ENCODE measurements at regions not wholly inside any gene's neighbourhood (a gene's known extent, or its start where the extent isn't known, plus 50 kb on each side); places are given as distances from the start of the nearest gene placed in this dataset.
"Not testable (repeated sequence)": the region's sequence is repeated elsewhere in the genome, so short reads cannot be mapped to it uniquely, and the experiment has no call there.

- no peaks in the 10 kb centered on the region for H3K27me3 ChIP-seq (ENCODE audit: control insufficient read depth in 3 of 3, insufficient read depth in 3 of 3, low read length in 2 of 3)
- WGBS, 2 donors = 63 to 80% methylated on average over 5 of the region's 5 CpGs
- H3K4me3 ChIP-seq = no peak overlapping the region
- ATAC-seq (ENCODE audit: insufficient read depth, low FRiP score) (no peak), DNase-seq (peak in 1 of 3 donors; percentile 31)
- peak overlapping the region; percentile 57 to 72 for H3K27ac ChIP-seq (ENCODE audit: low read depth in 1 of 2, low read length in 1 of 2)
- H3K36me3 ChIP-seq (ENCODE audit: control insufficient read depth in 4 of 4, insufficient read depth in 4 of 4, low read length in 4 of 4) = no peaks in the 10 kb centered on the region
- no peak overlapping the region for H3K9ac ChIP-seq (ENCODE audit: insufficient read depth in 1 of 2, low read length in 2 of 2)
- peaks cover 0 to 19% (median 0%) of the 10 kb centered on the region in 5 donors for H3K4me1 ChIP-seq (ENCODE audit: control insufficient read depth in 5 of 5, insufficient read depth in 5 of 5, low read length in 5 of 5)
- H3K9me3 ChIP-seq (ENCODE audit: control insufficient read depth in 4 of 4, insufficient read depth in 3 of 4, low read length in 3 of 4) = no peaks in the 10 kb centered on the region
- TF ChIP-seq CTCF (IDR thresholded peaks at IDR 0.05; ENCODE audit: control extremely low read depth, extremely low read depth) = no peak
Measured at GRCh38 chr5:115424030-115424429, 120.5 kb downstream of the FEM1C start.

DNA sequence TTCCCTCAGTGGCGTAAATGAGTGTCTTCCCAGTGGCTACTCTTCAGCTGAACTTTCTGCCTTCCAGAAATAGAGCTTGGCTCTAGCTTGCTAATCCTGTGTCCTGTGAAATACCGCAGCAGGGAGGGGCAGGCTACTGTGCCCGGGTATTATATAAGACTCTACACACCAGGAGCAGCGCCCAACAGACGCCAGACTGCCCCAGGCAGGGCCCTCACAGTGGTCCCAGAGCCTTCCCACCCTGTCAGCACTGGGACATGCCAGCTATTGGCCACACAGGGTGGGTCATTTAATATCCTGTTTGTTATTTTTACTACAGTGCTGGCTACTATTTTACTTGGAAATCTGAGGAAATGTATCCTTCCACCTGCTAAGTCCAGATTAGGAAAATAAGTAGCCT is 121.0 kb downstream of the FEM1C start:
- no peaks in the 10 kb centered on the region for H3K27me3 ChIP-seq (ENCODE audit: control insufficient read depth in 3 of 3, insufficient read depth in 3 of 3, low read length in 2 of 3)
- 41 to 72% methylated on average over 5 of the region's 5 CpGs for WGBS, 2 donors
- no peak for TF ChIP-seq CTCF (IDR thresholded peaks at IDR 0.05; ENCODE audit: control extremely low read depth, extremely low read depth)
- no peaks in the 10 kb centered on the region for H3K36me3 ChIP-seq (ENCODE audit: control insufficient read depth in 4 of 4, insufficient read depth in 4 of 4, low read length in 4 of 4)
- no peaks in the 10 kb centered on the region for H3K9me3 ChIP-seq (ENCODE audit: control insufficient read depth in 4 of 4, insufficient read depth in 3 of 4, low read length in 3 of 4)
- H3K4me3 ChIP-seq = no peak overlapping the region
- peak overlapping the region; percentile 57 to 73 for H3K27ac ChIP-seq (ENCODE audit: low read depth in 1 of 2, low read length in 1 of 2)
- peaks cover 0 to 24% (median 0%) of the 10 kb centered on the region in 5 donors for H3K4me1 ChIP-seq (ENCODE audit: control insufficient read depth in 5 of 5, insufficient read depth in 5 of 5, low read length in 5 of 5)
- ATAC-seq (ENCODE audit: insufficient read depth, low FRiP score) (no peak), DNase-seq (no peak)
- no peak overlapping the region for H3K9ac ChIP-seq (ENCODE audit: insufficient read depth in 1 of 2, low read length in 2 of 2)

- H3K27me3 ChIP-seq (ENCODE audit: control insufficient read depth in 3 of 3, insufficient read depth in 3 of 3, low read length in 2 of 3) = no peaks in the 10 kb centered on the region
- ATAC-seq (ENCODE audit: insufficient read depth, low FRiP score) = no peak
- no peak overlapping the region for H3K4me3 ChIP-seq
- no peak overlapping the region for H3K9ac ChIP-seq (ENCODE audit: insufficient read depth in 1 of 2, low read length in 2 of 2)
- no peak for TF ChIP-seq CTCF (IDR thresholded peaks at IDR 0.05; ENCODE audit: control extremely low read depth, extremely low read depth)
- WGBS, 2 donors = 77 to 85% methylated on average over 1 of the region's 1 CpG
- H3K9me3 ChIP-seq (ENCODE audit: control insufficient read depth in 4 of 4, insufficient read depth in 3 of 4, low read length in 3 of 4) = no peaks in the 10 kb centered on the region
- DNase-seq = no peak
- peak overlapping the region in 1 of 2 donors; percentile 73 for H3K27ac ChIP-seq (ENCODE audit: low read depth in 1 of 2, low read length in 1 of 2)
- peaks cover 0 to 26% (median 0%) of the 10 kb centered on the region in 5 donors for H3K4me1 ChIP-seq (ENCODE audit: control insufficient read depth in 5 of 5, insufficient read depth in 5 of 5, low read length in 5 of 5)
- no peaks in the 10 kb centered on the region for H3K36me3 ChIP-seq (ENCODE audit: control insufficient read depth in 4 of 4, insufficient read depth in 4 of 4, low read length in 4 of 4)
Measured at GRCh38 chr5:115423051-115423450, 121.5 kb downstream of the FEM1C start.

DNA sequence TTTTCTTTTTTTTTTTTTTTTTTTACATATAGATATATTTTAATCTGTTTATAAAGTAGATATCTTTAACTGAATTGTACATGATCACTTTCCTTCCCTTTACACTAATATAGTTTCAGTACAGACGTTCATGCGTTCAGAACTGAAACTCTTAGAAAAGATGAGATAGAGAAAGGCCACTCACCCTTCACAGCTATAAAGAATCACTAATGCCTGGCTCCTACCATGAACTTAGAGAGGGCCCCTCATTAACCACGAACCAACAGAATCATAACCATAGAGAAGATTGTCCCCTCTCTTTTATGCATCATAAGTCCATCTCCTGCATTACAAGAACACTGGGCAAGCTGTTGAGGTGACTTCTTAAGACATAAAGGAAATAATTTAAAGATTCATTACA is 123.8 kb downstream of the FEM1C start:
- H3K27me3 ChIP-seq (ENCODE audit: control insufficient read depth in 3 of 3, insufficient read depth in 3 of 3, low read length in 2 of 3); ATAC-seq (ENCODE audit: insufficient read depth, low FRiP score); H3K9ac ChIP-seq (ENCODE audit: insufficient read depth in 1 of 2, low read length in 2 of 2); H3K36me3 ChIP-seq (ENCODE audit: control insufficient read depth in 4 of 4, insufficient read depth in 4 of 4, low read length in 4 of 4); DNase-seq; H3K4me3 ChIP-seq; H3K9me3 ChIP-seq (ENCODE audit: control insufficient read depth in 4 of 4, insufficient read depth in 3 of 4, low read length in 3 of 4); H3K27ac ChIP-seq (ENCODE audit: low read depth in 1 of 2, low read length in 1 of 2): not testable (repeated sequence)
- H3K4me1 ChIP-seq (ENCODE audit: control insufficient read depth in 5 of 5, insufficient read depth in 5 of 5, low read length in 5 of 5) = peaks cover 0 to 27% (median 0%) of the 10 kb centered on the region in 5 donors
- WGBS, 2 donors = no CpG with 5 or more reads among the region's 3 CpGs
